T-cell (primary cell): ENCODE measurements at regions not wholly inside any gene's neighbourhood (a gene's known extent, or its start where the extent isn't known, plus 50 kb on each side); places are given as distances from the start of the nearest gene placed in this dataset.
"Not testable (repeated sequence)": the region's sequence is repeated elsewhere in the genome, so short reads cannot be mapped to it uniquely, and the experiment has no call there.

Source experiments
- ATAC-seq, 4 experiments: fragments of 200-7000 bp in 3 of 4; fragments of 150-1000 bp in 1 of 4; cut with Tn5 transposase; replicated peaks in 1 of 4; 1 replicate in 3 of 4; 2 replicates in 1 of 4; pipeline ENCODE4 v1.10.0; 2021; ENCODE audit warnings: moderate library complexity in 3 of 4, mild to moderate bottlenecking in 2 of 4, moderate number of reproducible peaks in 1 of 4
- CTCF ChIA-PET, 2 donors: fragments of 300-600 bp; sonication (Branson Sonifier 250); formaldehyde crosslinking; loops; one replicate each; lab custom pipeline; 2022; ENCODE audit warnings: antibody characterized with exemption in 2 of 2; lab: Charles Lee
- POLR2A ChIA-PET, 2 donors: fragments of 300-600 bp; sonication (Branson Sonifier 250); formaldehyde crosslinking; loops; one replicate each; lab custom pipeline; 2022; ENCODE audit warnings: antibody characterized with exemption in 2 of 2; lab: Charles Lee
- DNase-seq, 35 experiments: peaks; one replicate each; pipeline versions ENCODE4 v3.0.0 to v3.0.0-alpha.2; 2013 to 2023
- H3K27ac ChIP-seq: one replicate; pipeline ENCODE4 v1.5.1; 2013; ENCODE audit warnings: low read length
- H3K27me3 ChIP-seq, 2 experiments: replicated peaks in 1 of 2; 1 replicate in 1 of 2; 2 replicates in 1 of 2; pipeline versions ENCODE4 v1.6.1 to v1.7.0; 2013; ENCODE audit warnings: low read length in 1 of 2, mixed read lengths in 1 of 2; ENCODE audit not compliant: control insufficient read depth in 2 of 2, insufficient read depth in 2 of 2; ENCODE audit errors: extremely low read depth in 1 of 2
- H3K36me3 ChIP-seq, 2 donors: 1 replicate in 1 of 2; 2 replicates in 1 of 2; pipeline versions ENCODE4 v1.6.1 to v1.7.0; 2013; ENCODE audit warnings: low read length in 1 of 2; ENCODE audit not compliant: control insufficient read depth in 2 of 2, insufficient read depth in 1 of 2; ENCODE audit errors: extremely low read depth in 1 of 2
- H3K4me1 ChIP-seq, 2 experiments: 1 replicate in 1 of 2; 2 replicates in 1 of 2; pipeline versions ENCODE4 v1.6.1 to v1.7.0; 2013; ENCODE audit warnings: low read length in 2 of 2, mixed read lengths in 1 of 2; ENCODE audit not compliant: insufficient read depth in 2 of 2, control insufficient read depth in 1 of 2; ENCODE audit errors: extremely low read depth in 1 of 2
- H3K4me3 ChIP-seq, 2 donors: 1 replicate in 1 of 2; 2 replicates in 1 of 2; pipeline versions ENCODE4 v1.5.1 to v1.7.0; 2013; ENCODE audit warnings: mild to moderate bottlenecking in 2 of 2, low read length in 1 of 2, moderate library complexity in 1 of 2; ENCODE audit not compliant: control insufficient read depth in 1 of 2; ENCODE audit errors: extremely low read depth in 1 of 2
- H3K9me3 ChIP-seq: 2 replicates; pipeline ENCODE4 v1.7.0; 2013
- H3K27ac Mint-ChIP-seq, 2 donors: one replicate each; pipeline ENCODE4 v1.8.0; 2020 to 2021; ENCODE audit warnings: mild to moderate bottlenecking in 2 of 2, mixed read lengths in 2 of 2
- H3K27me3 Mint-ChIP-seq, 2 donors: one replicate each; pipeline ENCODE4 v1.8.0; 2021 to 2022; ENCODE audit warnings: mixed read lengths in 2 of 2
- H3K36me3 Mint-ChIP-seq: one replicate; pipeline ENCODE4 v1.8.0; 2021; ENCODE audit warnings: mixed read lengths
- H3K4me1 Mint-ChIP-seq, 3 donors: one replicate each; pipeline ENCODE4 v1.8.0; 2020 to 2022; ENCODE audit warnings: mixed read lengths in 3 of 3, mild to moderate bottlenecking in 1 of 3
- H3K4me3 Mint-ChIP-seq, 3 donors: one replicate each; pipeline ENCODE4 v1.8.0; 2020 to 2022; ENCODE audit warnings: mild to moderate bottlenecking in 3 of 3, mixed read lengths in 3 of 3, moderate library complexity in 3 of 3
- H3K9me3 Mint-ChIP-seq, 3 donors: one replicate each; pipeline ENCODE4 v1.8.0; 2020 to 2022; ENCODE audit warnings: mixed read lengths in 3 of 3
- WGBS: methylation state at CpG from one replicate; pipeline ENCODE4 v1.1.5; 2013; ENCODE audit warnings: missing lambda C conversion rate; ENCODE audit not compliant: insufficient coverage; 5-methylcytosine and 5-hydroxymethylcytosine counted together

- H3K4me3 ChIP-seq: no peak overlapping the region
- peak overlapping the region in 1 of 3 donors; percentile 19 for H3K4me3 Mint-ChIP-seq
- no peak overlapping the region for H3K27ac ChIP-seq
- DNase-seq: peak in 4 of 35 experiments; percentile 2 to 21 (median 13)
- H3K9me3 Mint-ChIP-seq: peaks cover 0 to 4% (median 0%) of the 10 kb centered on the region in 3 donors
- ChIA-PET POLR2A (no interaction called here), CTCF (interaction anchor here in 1 of 2 donors (1.1 kb wide), 1 partner anchor 159 kb away, joined by 5 read pairs; no protein-coding TSS in a partner anchor)
- H3K36me3 ChIP-seq: no peaks in the 10 kb centered on the region
- peaks cover 43 to 53% (median 51%) of the 10 kb centered on the region in 3 donors for H3K4me1 Mint-ChIP-seq
- H3K27ac Mint-ChIP-seq: peak overlapping the region; percentile 74 to 87
- H3K27me3 ChIP-seq: no peaks in the 10 kb centered on the region
- WGBS: 49% methylated on average over 4 of the region's 5 CpGs
- H3K4me1 ChIP-seq: peaks cover 16 to 25% of the 10 kb centered on the region in 2 experiments
- no peaks in the 10 kb centered on the region for H3K9me3 ChIP-seq
- no peaks in the 10 kb centered on the region for H3K27me3 Mint-ChIP-seq
- no peaks in the 10 kb centered on the region for H3K36me3 Mint-ChIP-seq
- peak; percentile 34 to 72 (median 46) for ATAC-seq
Observed at GRCh38 chr2:12556762-12557161, 160.0 kb upstream of the TRIB2 start.

- Histone ChIP-seq H3K4me3 (no peak overlapping the region), H3K9me3 (no peaks in the 10 kb centered on the region), H3K27me3 (no peaks in the 10 kb centered on the region), H3K27ac (no peak overlapping the region), H3K36me3 (no peaks in the 10 kb centered on the region), H3K4me1 (peaks cover 16 to 25% of the 10 kb centered on the region in 2 experiments)
- no peak for DNase-seq
- ChIA-PET CTCF (no interaction called here), POLR2A (no interaction called here)
- ATAC-seq: no peak
- H3K36me3 Mint-ChIP-seq: no peaks in the 10 kb centered on the region
- 100% methylated on average over 1 of the region's 4 CpGs for WGBS
- peaks cover 48 to 61% (median 59%) of the 10 kb centered on the region in 3 donors for H3K4me1 Mint-ChIP-seq
- H3K27ac Mint-ChIP-seq: peak overlapping the region in 1 of 2 donors; percentile 29
- no peaks in the 10 kb centered on the region for H3K9me3 Mint-ChIP-seq
- no peak overlapping the region for H3K4me3 Mint-ChIP-seq
- no peaks in the 10 kb centered on the region for H3K27me3 Mint-ChIP-seq
Observed at GRCh38 chr2:12557688-12558087, 159.0 kb upstream of the TRIB2 start.

GRCh38 chr2:12558519-12558918, 158.2 kb upstream of the TRIB2 start:
- Histone ChIP-seq H3K9me3 (no peaks in the 10 kb centered on the region), H3K4me1 (peaks cover 16 to 25% of the 10 kb centered on the region in 2 experiments), H3K36me3 (no peaks in the 10 kb centered on the region), H3K4me3 (no peak overlapping the region), H3K27ac (no peak overlapping the region), H3K27me3 (no peaks in the 10 kb centered on the region)
- H3K4me3 Mint-ChIP-seq: no peak overlapping the region
- ATAC-seq: no peak
- peaks cover 47 to 62% (median 58%) of the 10 kb centered on the region in 3 donors for H3K4me1 Mint-ChIP-seq
- DNase-seq: no peak
- CTCF ChIA-PET: no interaction called here
- no peaks in the 10 kb centered on the region for H3K36me3 Mint-ChIP-seq
- no peaks in the 10 kb centered on the region for H3K27me3 Mint-ChIP-seq
- POLR2A ChIA-PET: no interaction called here
- no peak overlapping the region for H3K27ac Mint-ChIP-seq
- H3K9me3 Mint-ChIP-seq: no peaks in the 10 kb centered on the region
- WGBS: 100% methylated on average over 2 of the region's 2 CpGs

GRCh38 chr2:12560618-12561017, 156.1 kb upstream of the TRIB2 start:
- Mint-ChIP-seq H3K4me1 (peaks cover 34 to 64% (median 54%) of the 10 kb centered on the region in 3 donors), H3K9me3 (no peaks in the 10 kb centered on the region), H3K27ac (no peak overlapping the region), H3K4me3 (no peak overlapping the region), H3K27me3 (no peaks in the 10 kb centered on the region), H3K36me3 (no peaks in the 10 kb centered on the region)
- no peak overlapping the region for H3K27ac ChIP-seq
- 100% methylated on average over 4 of the region's 9 CpGs for WGBS
- H3K9me3 ChIP-seq: no peaks in the 10 kb centered on the region
- POLR2A ChIA-PET: no interaction called here
- DNase-seq (no peak), ATAC-seq (no peak)
- CTCF ChIA-PET: no interaction called here
- H3K27me3 ChIP-seq: no peaks in the 10 kb centered on the region
- H3K4me3 ChIP-seq: no peak overlapping the region
- no peaks in the 10 kb centered on the region for H3K36me3 ChIP-seq
- H3K4me1 ChIP-seq: peaks cover 10 to 12% of the 10 kb centered on the region in 2 experiments

GRCh38 chr2:12567411-12567810, 149.3 kb upstream of the TRIB2 start:
- H3K36me3 ChIP-seq: no peaks in the 10 kb centered on the region

GRCh38 chr2:12569510-12569909, 147.2 kb upstream of the TRIB2 start:
- H3K9me3 Mint-ChIP-seq, H3K36me3 Mint-ChIP-seq, H3K9me3 ChIP-seq, DNase-seq, H3K27me3 ChIP-seq, H3K4me3 Mint-ChIP-seq, H3K27ac ChIP-seq, ATAC-seq, H3K27me3 Mint-ChIP-seq, H3K4me3 ChIP-seq, POLR2A ChIA-PET, CTCF ChIA-PET, H3K36me3 ChIP-seq, H3K4me1 ChIP-seq: not testable (repeated sequence)
- H3K27ac Mint-ChIP-seq: peak overlapping the region in 1 of 2 donors; percentile 9
- peaks cover 8 to 26% (median 15%) of the 10 kb centered on the region in 3 donors for H3K4me1 Mint-ChIP-seq
- WGBS: 83% methylated on average over 4 of the region's 7 CpGs

More at GRCh38 chr2:12567411-12567810, 149.3 kb upstream of the TRIB2 start:
- DNase-seq (no peak), ATAC-seq (no peak)
- Histone ChIP-seq H3K9me3 (no peaks in the 10 kb centered on the region), H3K27ac (no peak overlapping the region), H3K4me3 (no peak overlapping the region), H3K4me1 (no peaks in the 10 kb centered on the region), H3K27me3 (no peaks in the 10 kb centered on the region)
- WGBS: 100% methylated on average over 1 of the region's 3 CpGs
- ChIA-PET POLR2A (no interaction called here), CTCF (no interaction called here)
- no peaks in the 10 kb centered on the region for H3K27me3 Mint-ChIP-seq
- no peaks in the 10 kb centered on the region for H3K9me3 Mint-ChIP-seq
- peaks cover 11 to 36% (median 23%) of the 10 kb centered on the region in 3 donors for H3K4me1 Mint-ChIP-seq
- no peak overlapping the region for H3K27ac Mint-ChIP-seq
- no peaks in the 10 kb centered on the region for H3K36me3 Mint-ChIP-seq
- no peak overlapping the region for H3K4me3 Mint-ChIP-seq

- Mint-ChIP-seq H3K4me1 (peaks cover 4 to 23% (median 11%) of the 10 kb centered on the region in 3 donors), H3K27ac (peak overlapping the region in 1 of 2 donors; percentile 9)
- H3K4me3 Mint-ChIP-seq, H3K36me3 ChIP-seq, H3K9me3 ChIP-seq, CTCF ChIA-PET, H3K4me3 ChIP-seq, H3K27ac ChIP-seq, H3K4me1 ChIP-seq, H3K27me3 ChIP-seq, ATAC-seq, H3K27me3 Mint-ChIP-seq, POLR2A ChIA-PET, H3K36me3 Mint-ChIP-seq, H3K9me3 Mint-ChIP-seq, DNase-seq: not testable (repeated sequence)
- 88% methylated on average over 5 of the region's 8 CpGs for WGBS
Observed at GRCh38 chr2:12569929-12570328, 146.8 kb upstream of the TRIB2 start.
